GM19467 (cell line): ENCODE measurements at regions not wholly inside any gene's neighbourhood (a gene's known extent, or its start where the extent isn't known, plus 50 kb on each side); places are given as distances from the start of the nearest gene placed in this dataset.
"Not testable (repeated sequence)": the region's sequence is repeated elsewhere in the genome, so short reads cannot be mapped to it uniquely, and the experiment has no call there.

Experiments
- ATAC-seq: cut with Tn5 transposase; IDR thresholded peaks from one replicate; pipeline ENCODE4 v1.9.1; 2021; ENCODE audit warnings: mild to moderate bottlenecking, moderate library complexity; ENCODE audit not compliant: unreplicated experiment

DNA sequence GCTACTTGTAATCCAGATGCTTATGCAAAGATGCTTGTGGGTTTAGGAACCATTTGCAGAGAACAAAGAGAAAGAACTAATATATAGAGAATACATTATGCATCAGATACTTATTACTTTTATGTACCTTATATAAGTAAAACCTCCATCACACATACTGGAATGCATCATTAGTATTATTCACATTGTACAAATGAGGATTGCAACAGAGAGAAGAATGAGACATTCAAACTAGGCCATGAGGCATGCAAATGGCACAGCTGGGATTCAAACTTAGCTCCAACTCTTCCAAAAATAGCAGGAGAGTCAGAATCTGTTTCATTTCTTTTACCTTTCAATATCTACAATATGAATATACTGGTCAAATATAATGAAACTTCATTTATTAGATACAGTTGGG, 1001.4 kb upstream of the ADAMTS5 start:
- ATAC-seq = not testable (repeated sequence)

DNA sequence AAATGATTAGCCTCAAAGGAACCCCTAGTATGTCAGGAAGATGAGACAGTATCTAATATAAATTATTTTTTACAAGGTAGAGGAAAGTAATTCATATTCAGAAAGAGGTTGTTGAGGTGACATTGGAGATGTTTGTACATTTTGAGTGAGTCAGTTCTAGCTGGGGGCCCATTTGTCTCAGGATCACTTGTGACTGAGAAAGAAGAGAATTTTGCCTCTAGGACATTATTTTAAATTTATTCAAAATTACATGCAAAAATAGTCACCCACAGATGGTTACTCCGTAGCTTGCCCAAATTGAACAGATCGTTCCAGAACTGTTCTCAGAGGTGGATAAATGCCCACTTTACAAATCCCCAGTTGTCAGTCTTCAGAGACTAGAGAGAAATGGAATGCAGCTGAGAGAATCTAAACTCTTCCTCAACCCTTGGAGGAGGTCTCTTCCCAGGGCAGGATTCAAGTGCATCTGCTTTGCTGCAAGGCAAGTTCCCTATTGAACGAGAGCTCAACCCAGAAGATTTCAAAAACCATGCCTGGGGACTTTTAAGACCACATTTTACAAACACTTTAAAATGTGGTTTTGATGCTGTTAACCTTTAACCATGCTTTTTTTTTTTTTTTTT, 987.8 kb upstream of the ADAMTS5 start:
- no peak for ATAC-seq

DNA sequence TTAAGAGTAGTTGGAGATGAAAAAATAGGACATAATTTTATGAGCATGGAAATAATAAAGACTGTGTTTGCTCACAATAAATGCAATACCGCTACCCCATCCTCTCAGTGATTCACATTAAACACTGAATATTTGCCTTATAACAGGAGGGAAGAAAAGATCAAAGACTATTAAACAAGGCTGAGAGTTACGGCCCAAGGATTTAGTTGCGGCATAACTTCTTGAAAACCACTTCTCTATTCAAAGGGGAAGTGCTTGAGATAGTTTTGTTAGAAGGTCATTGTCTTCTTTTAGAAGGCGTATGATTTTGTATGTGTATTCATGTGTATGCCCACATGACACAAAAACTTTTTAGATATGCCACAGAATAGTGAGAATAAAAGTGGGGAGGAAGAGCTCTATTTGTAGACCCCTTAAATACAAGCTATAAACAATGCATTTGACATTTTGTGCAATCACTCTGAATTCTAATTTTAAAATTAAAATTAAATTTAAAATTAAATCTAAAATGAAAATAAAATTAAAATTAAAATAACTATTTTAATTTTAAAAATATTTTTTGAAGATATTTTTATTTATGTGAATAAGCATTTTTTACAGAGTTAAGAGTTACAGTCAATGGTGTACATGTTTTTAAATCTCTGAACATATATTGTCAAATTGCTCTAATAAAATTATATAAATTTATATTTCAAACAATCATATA, 986.6 kb upstream of the ADAMTS5 start:
- no peak for ATAC-seq

DNA sequence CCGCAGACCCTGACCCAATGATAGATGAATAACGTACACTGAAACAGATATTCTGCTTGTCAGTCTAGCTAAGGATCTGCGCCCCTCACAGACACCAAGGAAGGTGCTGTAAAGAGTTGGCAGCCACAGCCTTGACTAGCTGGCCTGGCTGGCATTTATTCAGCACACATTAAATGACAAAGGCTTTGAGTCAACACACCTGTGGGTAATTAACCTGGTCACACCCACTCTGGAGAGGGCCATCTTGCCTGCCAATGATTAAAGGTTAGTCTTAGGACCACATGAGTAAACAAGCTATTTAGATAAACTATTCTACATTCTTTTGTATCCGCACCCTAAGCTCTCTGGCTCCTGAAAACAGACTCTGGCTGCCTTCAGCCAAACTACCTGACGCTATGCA, 982.2 kb upstream of the ADAMTS5 start:
- not testable (repeated sequence) for ATAC-seq

DNA sequence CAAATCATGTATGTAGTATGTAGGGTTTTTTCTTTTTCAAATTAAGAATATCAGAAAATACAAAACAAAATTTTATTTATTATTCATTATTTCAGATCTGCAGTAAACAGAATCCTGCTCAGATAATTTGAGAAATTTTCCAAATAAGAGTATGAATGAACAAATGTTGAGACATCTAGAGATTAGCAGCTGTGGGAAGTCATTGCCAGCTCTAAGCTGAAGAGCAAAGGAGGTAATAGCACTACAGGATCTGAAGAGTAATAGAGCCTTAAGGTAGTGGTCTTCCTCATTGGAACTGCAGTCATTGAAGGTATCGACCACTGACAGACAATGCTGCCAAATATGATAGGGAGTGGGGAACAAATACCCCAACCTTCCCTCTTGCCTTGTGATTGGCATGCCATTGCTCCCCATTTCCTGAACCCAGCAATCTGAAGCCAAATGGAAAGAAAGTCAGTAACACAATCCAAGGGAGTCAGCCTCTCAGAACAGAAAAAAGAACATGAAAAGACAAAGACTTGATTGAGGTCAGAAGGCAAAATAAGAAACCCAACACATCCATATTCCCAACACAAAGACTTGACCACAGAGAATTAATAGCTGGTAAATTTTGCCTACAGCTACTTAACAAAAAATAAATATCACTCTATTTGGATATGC, 963.4 kb upstream of the ADAMTS5 start:
- not testable (repeated sequence) for ATAC-seq

DNA sequence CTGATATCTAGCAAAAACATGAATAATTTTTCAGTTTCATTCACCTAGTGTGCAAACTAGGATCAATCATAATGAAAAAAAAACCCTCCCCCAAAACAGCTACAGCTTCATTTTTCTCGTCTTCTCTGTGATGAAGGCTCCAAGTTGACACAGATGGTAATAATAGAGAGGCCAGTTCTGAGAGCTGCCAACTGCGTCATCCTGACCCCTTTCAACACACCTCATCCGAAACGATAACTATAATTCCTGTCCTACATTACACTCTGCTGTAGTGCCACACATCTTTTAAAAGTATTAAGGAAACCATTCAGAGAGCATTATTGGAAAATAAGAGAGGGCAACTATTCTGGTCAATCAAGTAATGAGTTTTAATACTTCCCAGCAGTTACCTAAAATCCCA, 962.3 kb upstream of the ADAMTS5 start:
- not testable (repeated sequence) for ATAC-seq

DNA sequence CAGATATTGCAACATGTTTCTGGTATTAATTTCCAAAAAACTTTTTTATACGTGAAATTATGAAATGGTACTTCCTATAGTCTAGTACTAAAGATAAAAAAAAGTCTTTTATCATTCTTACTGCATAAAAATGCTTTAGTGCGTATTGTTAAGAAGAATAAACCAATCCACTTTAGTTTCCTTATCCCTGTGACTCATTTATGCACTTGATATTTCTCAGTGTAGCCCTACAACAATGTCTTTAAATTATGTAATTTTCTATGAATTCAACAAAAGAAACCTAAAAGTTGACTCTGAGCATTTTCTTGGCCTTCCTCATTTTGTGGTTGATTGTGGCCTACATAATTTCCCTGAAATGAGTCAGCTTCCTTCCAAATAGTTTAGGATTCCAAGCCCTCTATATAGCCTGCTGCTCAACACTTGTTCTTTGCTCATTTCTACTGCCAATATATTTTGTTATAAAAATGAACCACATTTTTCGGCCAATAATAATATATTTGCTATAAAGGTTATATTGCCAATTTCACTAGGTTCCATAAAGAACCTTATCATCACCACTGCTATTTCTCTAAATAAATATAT, 961.7 kb upstream of the ADAMTS5 start:
- ATAC-seq = not testable (repeated sequence)

DNA sequence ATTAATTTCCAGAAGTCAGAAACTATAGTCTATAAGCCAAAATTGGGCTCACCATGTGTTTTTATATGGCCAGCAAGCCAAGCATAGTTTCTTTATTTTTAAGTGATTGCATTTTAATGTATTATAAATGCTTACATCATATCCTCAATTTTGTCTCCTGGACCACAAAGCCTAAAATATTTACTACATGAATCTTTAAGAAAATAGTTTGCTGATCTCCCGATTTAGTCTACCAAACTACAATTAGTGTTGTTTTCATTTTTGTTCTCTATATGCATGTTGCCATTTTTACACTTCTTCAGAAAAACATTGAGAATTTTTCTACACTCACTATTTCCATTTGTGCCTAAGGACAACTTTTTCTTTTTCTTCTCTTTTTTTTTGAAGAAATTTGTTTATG, 954.5 kb upstream of the ADAMTS5 start:
- ATAC-seq = not testable (repeated sequence)

DNA sequence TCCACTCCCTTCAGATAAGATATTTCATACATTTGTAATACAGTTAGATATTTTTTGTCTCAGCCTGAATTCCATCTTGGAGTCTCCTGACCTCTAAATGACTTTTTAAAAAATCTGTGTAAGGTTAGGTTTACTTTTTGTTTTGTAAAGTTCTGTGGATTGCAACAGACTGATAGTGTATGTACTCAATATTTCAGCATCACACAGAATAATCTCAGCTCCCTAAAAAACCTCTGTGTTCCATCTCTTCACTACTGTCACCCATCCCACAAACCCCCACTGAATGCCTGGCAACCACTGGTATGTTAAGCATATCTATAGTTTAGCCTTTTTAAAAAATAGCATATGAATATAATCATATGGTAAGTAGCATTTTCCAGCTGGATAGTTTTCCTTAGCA, 951.1 kb upstream of the ADAMTS5 start:
- ATAC-seq = not testable (repeated sequence)

DNA sequence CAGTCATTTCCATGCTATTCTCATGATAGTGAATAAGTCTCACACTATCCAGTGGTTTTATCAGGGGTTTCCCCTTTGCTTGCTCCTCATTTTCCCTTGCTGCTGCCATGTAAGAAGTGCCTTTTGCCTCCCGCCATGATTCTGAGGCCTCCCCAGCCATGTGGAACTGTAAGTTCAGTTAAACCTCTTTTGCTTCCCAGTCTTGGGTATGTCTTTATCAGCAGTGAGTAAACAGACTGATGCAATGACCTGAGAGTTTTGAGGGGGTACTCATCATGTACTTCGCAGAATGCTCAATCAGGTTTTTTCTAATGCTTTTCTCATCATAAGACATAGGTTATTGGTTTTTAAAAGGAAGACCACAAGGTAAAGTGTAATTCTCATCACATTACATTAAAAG, 949.4 kb upstream of the ADAMTS5 start:
- ATAC-seq = not testable (repeated sequence)

DNA sequence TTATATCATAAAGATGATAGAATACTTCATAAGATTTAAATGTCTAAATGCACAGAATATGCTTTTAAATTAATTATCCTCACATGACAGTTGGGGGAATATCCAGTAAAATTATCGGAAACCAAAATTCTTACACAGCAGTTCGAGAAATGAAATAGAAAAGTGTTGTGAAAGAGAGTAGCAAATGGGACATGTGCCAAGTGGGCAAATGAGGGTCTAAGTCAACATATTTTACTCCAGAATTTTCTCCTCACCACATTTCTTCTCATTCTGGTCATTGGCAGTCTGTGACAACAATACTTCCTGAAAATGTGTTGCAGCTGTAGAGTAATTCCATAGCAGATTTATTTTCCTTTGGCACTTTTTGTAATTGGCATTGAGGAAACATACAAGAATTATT, 945.2 kb upstream of the ADAMTS5 start:
- not testable (repeated sequence) for ATAC-seq

DNA sequence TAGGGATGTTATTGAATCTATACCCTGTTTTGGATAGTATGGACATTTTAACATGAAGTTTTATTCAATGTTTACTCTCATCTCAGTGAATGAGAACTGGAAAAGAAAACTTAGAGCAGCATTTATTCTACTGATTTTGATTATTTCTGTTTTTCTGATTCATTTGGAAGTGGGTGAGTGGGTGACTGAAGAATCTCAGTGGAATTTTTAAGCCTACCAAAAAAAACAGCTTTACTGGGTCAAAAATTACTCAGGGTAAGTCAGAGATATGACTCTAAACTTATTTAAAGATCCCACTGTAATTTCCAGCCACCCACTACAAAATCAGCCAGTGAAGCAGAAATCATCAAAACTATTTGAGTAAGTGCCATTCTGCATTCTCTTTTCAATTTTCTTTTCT, 942.6 kb upstream of the ADAMTS5 start:
- not testable (repeated sequence) for ATAC-seq

DNA sequence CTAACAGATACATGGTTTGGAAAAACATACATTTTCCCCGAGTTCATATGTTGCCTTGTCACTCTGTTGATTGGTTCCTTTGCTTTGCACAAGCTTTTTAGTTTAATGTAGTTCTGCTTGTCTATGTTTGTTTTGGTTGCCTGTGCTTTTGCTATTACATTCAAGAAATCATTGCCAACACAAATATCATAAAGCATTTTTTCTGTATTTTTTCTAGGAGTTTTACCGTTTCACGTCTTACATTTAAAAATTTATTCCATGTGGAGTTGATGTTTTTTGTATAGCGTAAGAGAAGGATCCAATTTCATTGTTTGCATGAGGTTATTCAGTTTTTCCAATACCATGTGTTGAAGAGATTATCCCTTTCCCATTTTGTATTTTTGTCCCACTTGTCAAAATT, 941.9 kb upstream of the ADAMTS5 start:
- ATAC-seq = not testable (repeated sequence)

DNA sequence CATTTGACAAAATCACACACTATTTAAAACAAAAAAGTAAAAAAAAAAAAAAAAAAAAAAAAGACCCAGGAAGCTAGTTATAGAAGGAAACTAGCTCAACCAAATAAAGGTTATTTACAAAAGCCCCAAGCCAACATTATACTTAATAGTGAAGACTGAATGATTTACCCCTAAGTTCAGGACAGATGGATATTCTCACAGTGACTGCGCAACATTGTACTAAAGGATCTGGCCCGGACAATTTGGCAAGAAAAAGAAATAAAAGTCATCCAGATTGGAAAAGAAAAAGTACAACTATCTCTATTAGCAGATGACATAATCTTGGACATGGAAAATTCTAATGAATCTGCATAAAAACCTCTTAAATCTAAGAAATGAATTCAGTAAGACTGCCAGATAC, 936.0 kb upstream of the ADAMTS5 start:
- ATAC-seq = not testable (repeated sequence)

DNA sequence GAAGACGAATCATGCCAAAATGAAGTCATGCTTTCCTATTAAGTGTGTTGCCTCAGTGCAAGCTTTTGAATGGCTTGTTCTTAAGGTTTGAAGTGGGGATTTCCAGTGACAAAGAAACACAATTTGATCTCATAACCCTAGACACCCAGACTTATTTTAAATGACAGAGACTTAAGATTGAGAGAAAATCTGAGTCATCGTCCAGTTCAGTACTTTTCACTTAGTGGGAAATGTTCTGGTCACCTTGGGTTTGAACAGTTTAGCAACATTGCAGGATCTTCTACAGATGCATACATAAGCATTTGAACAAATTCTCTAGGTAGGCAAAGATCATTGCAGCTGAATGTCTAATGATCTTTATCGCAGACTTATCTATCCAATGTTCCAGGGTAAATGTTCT, 926.7 kb upstream of the ADAMTS5 start:
- ATAC-seq = not testable (repeated sequence)

DNA sequence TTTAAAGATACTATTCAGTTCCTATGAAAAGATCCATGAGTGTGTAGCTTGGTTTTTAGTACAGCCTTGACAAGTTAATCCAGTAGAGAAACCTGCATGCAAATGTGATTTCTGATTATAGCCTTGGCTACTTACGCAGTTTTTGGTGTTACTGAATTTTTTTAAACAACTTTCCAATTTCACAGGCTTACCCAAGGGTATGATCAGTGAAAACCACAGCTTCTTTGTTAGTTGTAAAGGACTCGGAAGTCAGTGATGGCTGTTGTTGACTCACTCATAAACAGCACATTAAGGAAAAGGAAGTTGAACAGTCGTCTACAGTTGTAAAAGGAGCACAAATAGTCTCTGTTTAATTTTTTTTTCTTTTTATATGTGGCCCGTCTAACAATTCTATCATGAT, 924.6 kb upstream of the ADAMTS5 start:
- ATAC-seq = not testable (repeated sequence)

DNA sequence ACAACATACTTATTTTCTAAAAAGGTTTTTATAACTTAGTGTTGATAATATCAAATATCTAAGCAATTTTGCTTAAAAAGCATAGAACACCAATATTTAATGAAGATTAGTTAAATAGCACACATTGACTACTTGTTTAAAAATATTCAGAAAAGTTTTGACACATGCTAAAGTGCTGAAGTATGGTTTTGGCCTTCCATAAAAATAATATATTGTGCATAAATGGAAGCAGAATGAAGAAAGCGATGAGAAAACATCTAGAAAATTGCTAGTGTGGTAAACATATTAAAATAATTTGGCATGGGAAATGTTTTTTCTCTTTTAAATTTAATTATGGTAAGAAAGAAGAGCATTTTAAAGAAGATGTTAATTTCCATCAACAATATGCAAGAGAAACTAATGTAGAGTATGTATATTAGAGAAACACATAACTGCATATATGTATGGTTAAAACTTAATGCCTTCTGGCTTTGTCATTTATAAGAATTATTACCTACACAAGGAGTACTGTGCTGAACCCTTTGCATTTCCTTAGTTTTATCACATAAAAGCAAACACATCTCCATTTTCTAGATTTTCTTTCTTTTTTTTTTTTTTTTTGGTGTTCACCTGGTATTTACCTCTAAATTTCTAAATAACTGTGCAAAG, 921.0 kb upstream of the ADAMTS5 start:
- ATAC-seq = not testable (repeated sequence)

DNA sequence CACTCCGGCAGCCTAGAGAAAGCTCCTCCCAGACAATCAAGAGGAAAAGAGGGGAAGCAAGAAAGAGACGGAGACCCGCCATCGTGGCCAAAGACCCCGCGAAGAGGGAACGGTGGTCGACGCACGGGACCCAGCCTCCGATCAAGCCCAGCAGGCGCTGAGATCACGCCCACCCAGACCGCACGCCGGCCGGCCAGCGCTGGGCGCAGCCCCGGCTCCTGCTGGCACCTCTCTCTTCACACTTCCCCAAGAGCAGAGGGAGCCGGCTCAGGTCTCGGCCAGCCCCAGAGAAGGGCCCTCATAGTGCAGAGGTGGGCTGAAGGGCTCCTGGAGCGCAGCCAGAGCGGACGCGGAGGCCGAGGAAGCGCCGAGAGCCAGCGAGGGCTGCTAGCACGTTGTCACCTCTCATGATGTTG, 918.4 kb upstream of the ADAMTS5 start:
- no peak for ATAC-seq

DNA sequence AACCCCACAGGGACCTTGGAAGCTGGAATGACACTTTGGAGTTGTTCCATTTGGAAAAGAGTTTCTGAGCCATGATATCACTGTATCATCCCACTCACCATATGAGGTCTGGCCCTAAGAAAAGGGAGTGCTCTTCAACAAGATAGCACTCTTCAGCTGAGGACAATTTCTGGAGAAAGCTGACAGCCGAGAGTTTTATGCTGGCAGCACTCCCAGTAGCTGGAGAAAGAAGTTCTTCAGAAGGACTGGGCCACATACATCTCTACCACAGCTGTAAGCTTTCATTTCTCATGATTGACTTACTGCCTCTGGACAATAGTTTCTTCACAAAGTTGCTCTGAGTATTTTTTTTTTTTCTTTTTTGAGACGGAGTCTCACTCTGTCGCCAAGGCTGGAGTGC, 914.4 kb upstream of the ADAMTS5 start:
- ATAC-seq = not testable (repeated sequence)

DNA sequence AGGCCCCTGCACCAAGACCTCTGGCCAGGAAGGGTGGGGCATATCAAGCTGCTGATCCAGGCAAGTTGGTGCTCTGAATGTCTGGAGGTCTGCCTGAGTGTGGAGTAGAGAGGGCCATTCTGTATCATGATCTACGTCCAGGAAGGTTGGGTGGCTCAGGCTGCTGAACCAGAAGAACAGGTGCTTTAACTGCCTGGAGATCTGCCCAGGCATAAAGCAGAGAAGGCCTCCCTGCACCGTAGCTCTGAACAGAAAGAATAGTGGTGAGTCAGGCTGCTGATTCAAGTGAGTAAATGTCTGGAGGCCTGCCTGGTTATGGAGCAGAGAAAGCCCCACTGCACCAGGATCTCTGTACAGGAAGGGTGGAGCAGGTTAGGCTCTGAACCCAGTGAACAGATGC, 905.5 kb upstream of the ADAMTS5 start:
- ATAC-seq = not testable (repeated sequence)

DNA sequence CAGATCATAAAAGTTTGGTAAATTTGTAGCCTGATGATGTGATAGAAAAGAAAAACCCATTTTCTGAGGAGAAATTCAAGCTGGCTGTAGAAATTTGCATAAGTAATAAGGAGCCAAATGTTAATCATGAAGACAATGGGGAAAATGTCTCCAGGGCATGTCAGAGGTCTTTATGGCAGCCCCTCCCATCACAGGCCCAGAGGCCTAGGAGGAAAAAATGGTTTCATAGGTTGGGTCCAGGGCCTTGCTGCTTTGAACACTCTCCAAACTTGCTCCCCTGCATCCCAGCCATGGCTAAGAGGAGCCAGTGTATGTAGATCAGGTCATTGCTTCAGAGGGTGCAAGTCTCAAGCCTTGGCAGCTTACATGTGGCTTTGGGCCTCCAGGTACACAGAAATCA, 903.9 kb upstream of the ADAMTS5 start:
- ATAC-seq = not testable (repeated sequence)
